Thymus (tissue), 11 donors: ENCODE measurements at regions not wholly inside any gene's neighbourhood (a gene's known extent, or its start where the extent isn't known, plus 50 kb on each side); places are given as distances from the start of the nearest gene placed in this dataset.

ENCODE experiments used
- DNase-seq, 9 donors: peaks; one replicate each; pipeline ENCODE4 v3.0.0-alpha.2; 2013; ENCODE audit warnings: low spot score in 9 of 9, low read depth in 6 of 9, missing footprints in 1 of 9
- H3K27ac ChIP-seq, 2 donors: one replicate each; pipeline ENCODE4 v1.5.1; 2013; ENCODE audit warnings: control low read depth in 1 of 2, low read depth in 1 of 2, low read length in 1 of 2, mild to moderate bottlenecking in 1 of 2, moderate library complexity in 1 of 2
- H3K27me3 ChIP-seq, 2 donors: one replicate each; pipeline ENCODE4 v1.5.1; 2013; ENCODE audit warnings: low read length in 1 of 2; ENCODE audit not compliant: control insufficient read depth in 2 of 2, insufficient read depth in 1 of 2
- H3K36me3 ChIP-seq, 2 donors: one replicate each; pipeline ENCODE4 v1.5.1; 2013; ENCODE audit warnings: low read length in 1 of 2, mild to moderate bottlenecking in 1 of 2, moderate library complexity in 1 of 2; ENCODE audit not compliant: control insufficient read depth in 2 of 2, insufficient read depth in 2 of 2
- H3K4me1 ChIP-seq, 2 donors: one replicate each; pipeline ENCODE4 v1.5.1; 2013; ENCODE audit warnings: low read length in 2 of 2; ENCODE audit not compliant: control insufficient read depth in 2 of 2, insufficient read depth in 2 of 2
- H3K4me3 ChIP-seq, 2 donors: one replicate each; pipeline ENCODE4 v1.5.1; 2013; ENCODE audit warnings: low read length in 2 of 2, control low read depth in 1 of 2, mild to moderate bottlenecking in 1 of 2
- H3K9me3 ChIP-seq, 2 donors: one replicate each; pipeline ENCODE4 v1.5.1; 2013; ENCODE audit warnings: low read length in 1 of 2, mild to moderate bottlenecking in 1 of 2; ENCODE audit not compliant: control insufficient read depth in 2 of 2, insufficient read depth in 1 of 2
- WGBS: extraction: QIAGEN DNeasy Blood & Tissue Kit; methylation state at CpG from one replicate; pipeline ENCODE4 v1.1.7; 2013; 5-methylcytosine and 5-hydroxymethylcytosine counted together
- donor health status: healthy.

- WGBS, result 96% methylated on average over 4 of the region's 4 CpGs
- H3K4me1 ChIP-seq, result no peaks in the 10 kb centered on the region
- H3K27me3 ChIP-seq, result no peaks in the 10 kb centered on the region
- H3K36me3 ChIP-seq, result no peaks in the 10 kb centered on the region
- H3K4me3 ChIP-seq, result no peak overlapping the region
- H3K9me3 ChIP-seq, result no peaks in the 10 kb centered on the region
- DNase-seq, result no peak
- H3K27ac ChIP-seq, result no peak overlapping the region
These were observed 182.0 kb downstream of the LURAP1L start for GRCh38 chr9:12956805-12957204.

- Histone ChIP-seq H3K4me3 (no peak overlapping the region), H3K27me3 (no peaks in the 10 kb centered on the region), H3K4me1 (no peaks in the 10 kb centered on the region), H3K27ac (no peak overlapping the region), H3K36me3 (no peaks in the 10 kb centered on the region), H3K9me3 (no peaks in the 10 kb centered on the region)
- DNase-seq, result no peak
- 89% methylated on average over 3 of the region's 3 CpGs for WGBS
These were observed 183.5 kb downstream of the LURAP1L start for GRCh38 chr9:12958279-12958678.

GRCh38 chr9:12958708-12959107 lies 183.9 kb downstream of the LURAP1L start:
- 63% methylated on average over 3 of the region's 3 CpGs for WGBS
- no peaks in the 10 kb centered on the region for H3K9me3 ChIP-seq
- DNase-seq, result no peak
- no peaks in the 10 kb centered on the region for H3K36me3 ChIP-seq
- no peak overlapping the region for H3K4me3 ChIP-seq
- no peak overlapping the region for H3K27ac ChIP-seq
- H3K4me1 ChIP-seq, result no peaks in the 10 kb centered on the region
- no peaks in the 10 kb centered on the region for H3K27me3 ChIP-seq

GRCh38 chr9:12961276-12961809 lies 186.5 kb downstream of the LURAP1L start:
- H3K36me3 ChIP-seq, result no peaks in the 10 kb centered on the region
- H3K27ac ChIP-seq, result no peak overlapping the region
- no peaks in the 10 kb centered on the region for H3K9me3 ChIP-seq
- no peak for DNase-seq
- no peak overlapping the region for H3K4me3 ChIP-seq
- no peaks in the 10 kb centered on the region for H3K27me3 ChIP-seq
- H3K4me1 ChIP-seq, result no peaks in the 10 kb centered on the region
- WGBS, result 71% methylated on average over 2 of the region's 2 CpGs

- H3K9me3 ChIP-seq, result no peaks in the 10 kb centered on the region
- H3K27ac ChIP-seq, result no peak overlapping the region
- H3K4me1 ChIP-seq, result no peaks in the 10 kb centered on the region
- no peaks in the 10 kb centered on the region for H3K36me3 ChIP-seq
- DNase-seq, result peak in 1 of 9 donors; percentile 10
- no peaks in the 10 kb centered on the region for H3K27me3 ChIP-seq
- H3K4me3 ChIP-seq, result no peak overlapping the region
These were observed 188.7 kb downstream of the LURAP1L start for GRCh38 chr9:12963537-12963936.

- Histone ChIP-seq H3K27ac (no peak overlapping the region), H3K27me3 (no peaks in the 10 kb centered on the region), H3K36me3 (no peaks in the 10 kb centered on the region), H3K4me1 (no peaks in the 10 kb centered on the region), H3K9me3 (no peaks in the 10 kb centered on the region), H3K4me3 (no peak overlapping the region)
- no peak for DNase-seq
- WGBS, result 79% methylated on average over 2 of the region's 2 CpGs
These were observed 189.5 kb downstream of the LURAP1L start for GRCh38 chr9:12964271-12964670.

GRCh38 chr9:12965303-12965702 lies 190.5 kb downstream of the LURAP1L start:
- 63% methylated on average over 1 of the region's 1 CpG for WGBS
- H3K4me3 ChIP-seq, result no peak overlapping the region
- H3K36me3 ChIP-seq, result no peaks in the 10 kb centered on the region
- H3K27ac ChIP-seq, result no peak overlapping the region
- H3K4me1 ChIP-seq, result no peaks in the 10 kb centered on the region
- H3K27me3 ChIP-seq, result no peaks in the 10 kb centered on the region
- DNase-seq, result no peak
- H3K9me3 ChIP-seq, result no peaks in the 10 kb centered on the region

- no peak for DNase-seq
- Histone ChIP-seq H3K36me3 (no peaks in the 10 kb centered on the region), H3K27me3 (no peaks in the 10 kb centered on the region), H3K27ac (no peak overlapping the region), H3K4me3 (no peak overlapping the region), H3K4me1 (peaks cover 0 to 6% of the 10 kb centered on the region in 2 donors), H3K9me3 (no peaks in the 10 kb centered on the region)
- 90% methylated on average over 6 of the region's 6 CpGs for WGBS
These were observed 193.3 kb downstream of the LURAP1L start for GRCh38 chr9:12968093-12968492.

- H3K27ac ChIP-seq, result peak overlapping the region in 1 of 2 donors; percentile 19
- DNase-seq, result peak in 1 of 9 donors; percentile 22
These were observed 198.1 kb downstream of the LURAP1L start for GRCh38 chr9:12972608-12973589.

More at GRCh38 chr9:12972608-12973589, 198.1 kb downstream of the LURAP1L start:
- Histone ChIP-seq H3K27me3 (no peaks in the 10 kb centered on the region), H3K4me1 (peaks cover 0 to 6% of the 10 kb centered on the region in 2 donors), H3K4me3 (no peak overlapping the region), H3K9me3 (no peaks in the 10 kb centered on the region), H3K36me3 (no peaks in the 10 kb centered on the region)
- 53% methylated on average over 8 of the region's 8 CpGs for WGBS
